ENCODE measurements at regions not wholly inside any gene's neighbourhood (a gene's known extent, or its start where the extent isn't known, plus 50 kb on each side); places are given as distances from the start of the nearest gene placed in this dataset.

DNA sequence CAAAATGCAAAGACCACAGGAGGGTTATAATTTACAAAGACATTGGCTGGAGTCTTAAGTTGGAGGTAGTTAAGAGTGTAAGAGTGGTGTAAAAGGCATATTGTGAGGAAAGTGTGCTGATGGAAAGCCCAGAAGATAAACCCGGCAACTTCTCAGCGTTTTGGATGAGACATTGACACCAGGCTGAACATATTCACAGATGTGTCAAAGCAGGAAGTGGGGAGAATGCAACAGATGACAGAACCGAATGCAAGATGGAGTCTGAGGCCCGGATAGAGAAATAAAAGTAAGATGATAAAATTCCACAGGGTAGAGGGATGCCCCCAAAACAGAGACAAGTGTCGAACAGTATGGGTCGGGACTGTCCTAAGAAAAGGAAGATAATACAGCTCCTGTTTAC is 230.4 kb upstream of the TMEM72 start:
- WGBS (ENCODE audit: insufficient coverage) = 85% methylated on average over 2 of the region's 6 CpGs
- ATAC-seq (replicated peaks in 1 of 4) (no peak), DNase-seq (no peak)
- Histone ChIP-seq H3K4me1 (ENCODE audit: control insufficient read depth in 1 of 2, extremely low read depth in 1 of 2, insufficient read depth in 2 of 2, low read length in 2 of 2) (no peaks in the 10 kb centered on the region), H3K36me3 (ENCODE audit: control insufficient read depth in 2 of 2, extremely low read depth in 1 of 2, insufficient read depth in 1 of 2, low read length in 1 of 2) (no peaks in the 10 kb centered on the region), H3K4me3 (ENCODE audit: control insufficient read depth in 1 of 2, extremely low read depth in 1 of 2, low read length in 1 of 2) (no peak overlapping the region), H3K27ac (ENCODE audit: low read length) (no peak overlapping the region), H3K9me3 (no peaks in the 10 kb centered on the region), H3K27me3 (replicated peaks in 1 of 2; ENCODE audit: control insufficient read depth in 2 of 2, extremely low read depth in 1 of 2, insufficient read depth in 2 of 2, low read length in 1 of 2) (no peaks in the 10 kb centered on the region)
- H3K27me3 Mint-ChIP-seq = no peaks in the 10 kb centered on the region
- no peaks in the 10 kb centered on the region for H3K36me3 Mint-ChIP-seq
- POLR2A ChIA-PET = no interaction called here
- H3K4me3 Mint-ChIP-seq = no peak overlapping the region
- H3K4me1 Mint-ChIP-seq = no peaks in the 10 kb centered on the region
- H3K27ac Mint-ChIP-seq = no peak overlapping the region
- H3K9me3 Mint-ChIP-seq = peaks cover 0 to 3% (median 0%) of the 10 kb centered on the region in 3 donors
- CTCF ChIA-PET = no interaction called here

DNA sequence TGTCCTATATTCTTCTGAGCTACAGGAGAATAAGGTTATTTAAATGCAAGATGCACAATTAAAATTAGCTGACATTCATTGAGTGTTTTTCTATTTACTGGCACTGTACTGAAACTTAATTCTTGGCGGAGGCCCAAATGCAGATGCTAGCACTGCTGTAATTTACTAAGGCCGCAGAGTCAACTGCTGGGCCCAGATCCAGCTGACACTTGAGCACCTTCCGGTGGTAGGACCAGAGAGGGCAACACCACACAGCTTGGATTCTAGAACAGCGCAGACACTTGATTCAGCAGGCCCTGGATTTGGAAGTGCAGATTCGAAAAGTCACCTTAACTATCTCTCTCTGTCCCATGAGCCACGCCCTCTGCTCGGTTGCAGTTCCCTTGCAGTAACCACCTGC is 228.6 kb upstream of the TMEM72 start:
- no peak overlapping the region for H3K4me3 Mint-ChIP-seq
- no peaks in the 10 kb centered on the region for H3K27me3 Mint-ChIP-seq
- Histone ChIP-seq H3K27me3 (replicated peaks in 1 of 2; ENCODE audit: control insufficient read depth in 2 of 2, extremely low read depth in 1 of 2, insufficient read depth in 2 of 2, low read length in 1 of 2) (no peaks in the 10 kb centered on the region), H3K36me3 (ENCODE audit: control insufficient read depth in 2 of 2, extremely low read depth in 1 of 2, insufficient read depth in 1 of 2, low read length in 1 of 2) (no peaks in the 10 kb centered on the region), H3K4me3 (ENCODE audit: control insufficient read depth in 1 of 2, extremely low read depth in 1 of 2, low read length in 1 of 2) (no peak overlapping the region), H3K4me1 (ENCODE audit: control insufficient read depth in 1 of 2, extremely low read depth in 1 of 2, insufficient read depth in 2 of 2, low read length in 2 of 2) (no peaks in the 10 kb centered on the region), H3K9me3 (no peaks in the 10 kb centered on the region), H3K27ac (ENCODE audit: low read length) (no peak overlapping the region)
- DNase-seq (no peak), ATAC-seq (replicated peaks in 1 of 4) (no peak)
- H3K9me3 Mint-ChIP-seq = peaks cover 0 to 3% (median 0%) of the 10 kb centered on the region in 3 donors
- H3K36me3 Mint-ChIP-seq = no peaks in the 10 kb centered on the region
- H3K4me1 Mint-ChIP-seq = no peaks in the 10 kb centered on the region
- H3K27ac Mint-ChIP-seq = no peak overlapping the region
- 84% methylated on average over 5 of the region's 7 CpGs for WGBS (ENCODE audit: insufficient coverage)
- ChIA-PET CTCF (no interaction called here), POLR2A (no interaction called here)

DNA sequence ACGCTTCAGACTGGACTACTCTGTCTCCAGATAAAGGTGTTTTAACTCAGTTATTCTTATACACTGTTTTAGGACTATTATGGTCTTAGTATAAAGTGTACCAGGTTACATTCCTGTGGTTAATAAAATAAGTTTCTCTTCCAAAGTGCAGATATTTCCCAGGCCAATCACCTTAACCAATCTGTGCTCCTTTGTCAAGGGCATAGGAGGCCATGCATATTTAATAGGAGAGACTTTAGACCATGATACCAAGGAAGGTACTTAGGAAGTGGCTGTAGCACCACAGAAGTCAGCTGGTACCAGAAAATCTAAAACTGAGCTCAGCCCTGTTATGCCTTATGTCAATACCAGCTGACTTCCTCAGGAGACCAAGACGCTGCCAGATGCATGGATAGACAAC is 226.5 kb upstream of the TMEM72 start:
- Histone ChIP-seq H3K4me3 (ENCODE audit: control insufficient read depth in 1 of 2, extremely low read depth in 1 of 2, low read length in 1 of 2) (no peak overlapping the region), H3K4me1 (ENCODE audit: control insufficient read depth in 1 of 2, extremely low read depth in 1 of 2, insufficient read depth in 2 of 2, low read length in 2 of 2) (no peaks in the 10 kb centered on the region), H3K27ac (ENCODE audit: low read length) (no peak overlapping the region), H3K27me3 (replicated peaks in 1 of 2; ENCODE audit: control insufficient read depth in 2 of 2, extremely low read depth in 1 of 2, insufficient read depth in 2 of 2, low read length in 1 of 2) (no peaks in the 10 kb centered on the region), H3K36me3 (ENCODE audit: control insufficient read depth in 2 of 2, extremely low read depth in 1 of 2, insufficient read depth in 1 of 2, low read length in 1 of 2) (no peaks in the 10 kb centered on the region), H3K9me3 (no peaks in the 10 kb centered on the region)
- Mint-ChIP-seq H3K27ac (no peak overlapping the region), H3K4me1 (no peaks in the 10 kb centered on the region), H3K9me3 (peaks cover 0 to 3% (median 0%) of the 10 kb centered on the region in 3 donors), H3K36me3 (no peaks in the 10 kb centered on the region), H3K4me3 (no peak overlapping the region), H3K27me3 (no peaks in the 10 kb centered on the region)
- 71% methylated on average over 1 of the region's 2 CpGs for WGBS (ENCODE audit: insufficient coverage)
- POLR2A ChIA-PET = no interaction called here
- DNase-seq (no peak), ATAC-seq (replicated peaks in 1 of 4) (no peak)
- CTCF ChIA-PET = no interaction called here

DNA sequence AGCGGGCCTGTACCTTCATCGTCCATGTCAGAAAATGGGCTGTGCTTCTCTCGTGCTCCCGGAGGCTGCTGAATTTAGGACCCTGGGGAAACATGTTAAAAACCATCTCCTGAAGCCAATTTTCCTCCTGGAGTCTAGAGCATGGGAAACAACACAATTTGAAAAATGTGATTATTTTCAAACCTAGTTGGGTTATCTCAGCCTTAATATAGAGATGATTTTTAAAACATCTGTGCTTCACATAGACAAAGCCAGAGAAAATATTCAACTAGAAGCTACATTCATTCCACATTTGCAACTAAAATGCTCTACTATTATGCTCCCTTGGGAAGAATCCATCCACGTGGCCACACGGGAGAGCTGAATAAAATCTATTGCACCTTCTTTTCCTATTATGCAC is 225.9 kb upstream of the TMEM72 start:
- Mint-ChIP-seq H3K27ac (no peak overlapping the region), H3K36me3 (no peaks in the 10 kb centered on the region), H3K9me3 (peaks cover 0 to 3% (median 0%) of the 10 kb centered on the region in 3 donors), H3K4me1 (no peaks in the 10 kb centered on the region), H3K4me3 (no peak overlapping the region), H3K27me3 (peaks cover 0 to 1% of the 10 kb centered on the region in 2 donors)
- POLR2A ChIA-PET = no interaction called here
- DNase-seq (no peak), ATAC-seq (replicated peaks in 1 of 4) (no peak)
- Histone ChIP-seq H3K9me3 (no peaks in the 10 kb centered on the region), H3K4me3 (ENCODE audit: control insufficient read depth in 1 of 2, extremely low read depth in 1 of 2, low read length in 1 of 2) (no peak overlapping the region), H3K36me3 (ENCODE audit: control insufficient read depth in 2 of 2, extremely low read depth in 1 of 2, insufficient read depth in 1 of 2, low read length in 1 of 2) (no peaks in the 10 kb centered on the region), H3K27me3 (replicated peaks in 1 of 2; ENCODE audit: control insufficient read depth in 2 of 2, extremely low read depth in 1 of 2, insufficient read depth in 2 of 2, low read length in 1 of 2) (no peaks in the 10 kb centered on the region), H3K4me1 (ENCODE audit: control insufficient read depth in 1 of 2, extremely low read depth in 1 of 2, insufficient read depth in 2 of 2, low read length in 2 of 2) (no peaks in the 10 kb centered on the region), H3K27ac (ENCODE audit: low read length) (no peak overlapping the region)
- 87% methylated on average over 4 of the region's 6 CpGs for WGBS (ENCODE audit: insufficient coverage)
- CTCF ChIA-PET = no interaction called here

DNA sequence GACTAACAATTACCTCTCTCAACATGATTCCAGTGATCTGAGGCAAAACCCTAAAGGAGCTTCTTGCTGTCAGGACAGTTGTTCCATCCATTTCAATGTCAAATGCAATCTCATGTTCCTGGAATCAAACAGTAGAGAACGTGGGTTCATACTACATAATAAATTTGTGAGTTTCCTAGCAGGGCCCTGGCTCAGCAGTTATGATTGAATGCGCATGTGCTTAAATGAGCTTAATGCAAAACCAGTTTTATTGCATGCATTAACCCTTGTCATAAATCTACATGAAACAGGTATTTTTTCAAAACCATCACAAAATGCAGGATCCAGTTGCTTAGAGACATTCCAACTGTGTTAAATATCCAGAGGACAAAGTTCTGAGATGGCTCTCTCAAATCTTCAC is 225.4 kb upstream of the TMEM72 start:
- H3K4me1 ChIP-seq (ENCODE audit: control insufficient read depth in 1 of 2, extremely low read depth in 1 of 2, insufficient read depth in 2 of 2, low read length in 2 of 2) = no peaks in the 10 kb centered on the region
- Mint-ChIP-seq H3K36me3 (no peaks in the 10 kb centered on the region), H3K9me3 (peaks cover 0 to 1% (median 0%) of the 10 kb centered on the region in 3 donors), H3K4me1 (no peaks in the 10 kb centered on the region), H3K27ac (no peak overlapping the region), H3K4me3 (no peak overlapping the region), H3K27me3 (peaks cover 0 to 3% of the 10 kb centered on the region in 2 donors)
- ChIA-PET POLR2A (no interaction called here), CTCF (no interaction called here)
- no peak overlapping the region for H3K27ac ChIP-seq (ENCODE audit: low read length)
- ATAC-seq (replicated peaks in 1 of 4) (no peak), DNase-seq (no peak)
- H3K27me3 ChIP-seq (replicated peaks in 1 of 2; ENCODE audit: control insufficient read depth in 2 of 2, extremely low read depth in 1 of 2, insufficient read depth in 2 of 2, low read length in 1 of 2) = no peaks in the 10 kb centered on the region
- H3K4me3 ChIP-seq (ENCODE audit: control insufficient read depth in 1 of 2, extremely low read depth in 1 of 2, low read length in 1 of 2) = no peak overlapping the region
- WGBS (ENCODE audit: insufficient coverage) = 58% methylated on average over 2 of the region's 2 CpGs
- H3K36me3 ChIP-seq (ENCODE audit: control insufficient read depth in 2 of 2, extremely low read depth in 1 of 2, insufficient read depth in 1 of 2, low read length in 1 of 2) = no peaks in the 10 kb centered on the region
- no peaks in the 10 kb centered on the region for H3K9me3 ChIP-seq

DNA sequence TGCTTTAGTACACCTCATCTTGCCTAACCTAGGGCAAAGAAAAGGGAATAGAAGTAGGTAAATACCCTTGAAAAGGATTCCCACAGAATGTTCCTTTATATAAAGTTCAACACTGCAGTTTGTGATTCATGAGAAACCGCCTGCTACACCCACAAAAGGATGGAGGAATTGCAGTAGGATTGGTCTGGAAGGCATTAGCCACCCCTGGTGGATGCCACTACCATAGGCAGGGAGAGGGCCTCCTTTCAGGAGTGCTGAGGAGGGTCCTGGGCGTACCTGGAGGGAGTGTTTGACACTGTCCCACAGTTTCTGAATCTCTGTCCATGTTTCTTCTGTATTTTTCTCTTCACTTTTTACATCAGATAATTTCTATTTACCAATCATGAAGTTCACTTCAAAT is 221.8 kb upstream of the TMEM72 start:
- CTCF ChIA-PET = no interaction called here
- Histone ChIP-seq H3K36me3 (ENCODE audit: control insufficient read depth in 2 of 2, extremely low read depth in 1 of 2, insufficient read depth in 1 of 2, low read length in 1 of 2) (no peaks in the 10 kb centered on the region), H3K4me3 (ENCODE audit: control insufficient read depth in 1 of 2, extremely low read depth in 1 of 2, low read length in 1 of 2) (no peak overlapping the region), H3K27ac (ENCODE audit: low read length) (no peak overlapping the region), H3K4me1 (ENCODE audit: control insufficient read depth in 1 of 2, extremely low read depth in 1 of 2, insufficient read depth in 2 of 2, low read length in 2 of 2) (no peaks in the 10 kb centered on the region), H3K9me3 (no peaks in the 10 kb centered on the region), H3K27me3 (replicated peaks in 1 of 2; ENCODE audit: control insufficient read depth in 2 of 2, extremely low read depth in 1 of 2, insufficient read depth in 2 of 2, low read length in 1 of 2) (no peaks in the 10 kb centered on the region)
- ATAC-seq (replicated peaks in 1 of 4) (no peak), DNase-seq (no peak)
- Mint-ChIP-seq H3K4me1 (no peaks in the 10 kb centered on the region), H3K27ac (no peak overlapping the region), H3K9me3 (peaks cover 0 to 2% (median 0%) of the 10 kb centered on the region in 3 donors), H3K4me3 (no peak overlapping the region), H3K36me3 (no peaks in the 10 kb centered on the region), H3K27me3 (peaks cover 0 to 3% of the 10 kb centered on the region in 2 donors)
- WGBS (ENCODE audit: insufficient coverage) = no CpG with 5 or more reads among the region's 2 CpGs
- POLR2A ChIA-PET = no interaction called here

DNA sequence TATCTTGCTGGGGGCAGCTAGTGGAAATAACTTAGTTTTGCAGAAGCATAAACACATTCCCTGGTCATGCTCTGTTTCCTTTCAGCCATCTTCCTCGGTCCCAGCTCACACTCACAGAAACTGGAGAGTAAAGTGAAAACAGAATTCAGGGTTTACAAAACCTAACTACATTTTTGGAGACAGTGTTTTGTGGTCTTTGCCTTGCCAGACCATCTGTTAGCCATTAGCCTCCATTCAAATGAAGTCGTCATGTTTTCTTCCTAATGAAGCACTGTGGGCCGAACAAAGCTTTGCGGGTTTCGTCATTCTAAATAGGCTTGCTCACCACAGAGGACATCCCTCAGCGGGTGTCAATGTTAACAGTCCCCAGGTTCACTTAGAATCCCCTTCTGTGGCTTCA is 214.6 kb upstream of the TMEM72 start:
- 94% methylated on average over 5 of the region's 6 CpGs for WGBS (ENCODE audit: insufficient coverage)
- Mint-ChIP-seq H3K4me1 (no peaks in the 10 kb centered on the region), H3K9me3 (peaks cover 2 to 9% (median 8%) of the 10 kb centered on the region in 3 donors), H3K27ac (no peak overlapping the region), H3K27me3 (no peaks in the 10 kb centered on the region), H3K36me3 (no peaks in the 10 kb centered on the region), H3K4me3 (no peak overlapping the region)
- Histone ChIP-seq H3K36me3 (ENCODE audit: control insufficient read depth in 2 of 2, extremely low read depth in 1 of 2, insufficient read depth in 1 of 2, low read length in 1 of 2) (no peaks in the 10 kb centered on the region), H3K9me3 (no peaks in the 10 kb centered on the region), H3K27ac (ENCODE audit: low read length) (no peak overlapping the region), H3K4me3 (ENCODE audit: control insufficient read depth in 1 of 2, extremely low read depth in 1 of 2, low read length in 1 of 2) (no peak overlapping the region), H3K27me3 (replicated peaks in 1 of 2; ENCODE audit: control insufficient read depth in 2 of 2, extremely low read depth in 1 of 2, insufficient read depth in 2 of 2, low read length in 1 of 2) (no peaks in the 10 kb centered on the region), H3K4me1 (ENCODE audit: control insufficient read depth in 1 of 2, extremely low read depth in 1 of 2, insufficient read depth in 2 of 2, low read length in 2 of 2) (no peaks in the 10 kb centered on the region)
- ATAC-seq (replicated peaks in 1 of 4) (no peak), DNase-seq (no peak)
- CTCF ChIA-PET = no interaction called here
- POLR2A ChIA-PET = no interaction called here
